HCT116 (cell line): ENCODE measurements at regions not wholly inside any gene's neighbourhood (a gene's known extent, or its start where the extent isn't known, plus 50 kb on each side); places are given as distances from the start of the nearest gene placed in this dataset.

ENCODE experiments used
- ATAC-seq: fragments of 200-7000 bp; cut with Tn5 transposase; 2 replicates; pipeline ENCODE4 v1.9.1; 2020; ENCODE audit warnings: mild to moderate bottlenecking, moderate library complexity
- BruUV-seq: library from RNA; stranded (reverse); fragments of 400-500 nt; replicated peaks from 2 replicates; lab custom pipeline; 2021; lab: Mats Ljungman, UMichigan
- CTCF ChIA-PET: fragments of 300-600 bp; sonication (Branson Sonifier 250); formaldehyde crosslinking; loops from one replicate; lab custom pipeline; 2021; ENCODE audit warnings: antibody characterized with exemption; lab: Charles Lee
- POLR2A ChIA-PET: fragments of 300-600, 350-600 bp; sonication (Branson Sonifier 250); formaldehyde crosslinking; loops from one replicate; lab custom pipeline; 2021; ENCODE audit warnings: antibody characterized with exemption; lab: Charles Lee
- RAD21 ChIA-PET, 2 experiments: fragments of 300-600 bp; sonication (Branson Sonifier 250); formaldehyde crosslinking; loops; one replicate each; lab custom pipeline; 2023; ENCODE audit warnings: low total read pairs in 2 of 2; ENCODE audit not compliant: uncharacterized antibody in 2 of 2, unreplicated experiment in 2 of 2, low non-redundant PET in 1 of 2; lab: Charles Lee
- DNase-seq: peaks from one replicate; pipeline ENCODE4 v3.0.0-alpha.2; 2010; ENCODE audit warnings: low read depth, low spot score
- H2AFZ ChIP-seq: fragments of 200-600 bp; shearing (Covaris generic), sonication (generic); 2 replicates; pipeline ENCODE4 v1.6.1; 2017; ENCODE audit warnings: low read depth, mixed run types, mixed read lengths, antibody characterized with exemption, low read length; ENCODE audit not compliant: poor library complexity, severe bottlenecking
- H3K27ac ChIP-seq: 2 replicates; pipeline ENCODE4 v1.5.1; 2012; ENCODE audit warnings: low read depth, low read length
- H3K27me3 ChIP-seq: fragments of 200-600 bp; sonication (generic); 2 replicates; pipeline ENCODE4 v1.6.1; 2016; ENCODE audit warnings: mixed run types, low read length, mixed read lengths; ENCODE audit not compliant: insufficient read depth
- H3K36me3 ChIP-seq, 2 experiments: fragments of 200-500 bp in 1 of 2; fragments of 200-600 bp in 1 of 2; sonication (Bioruptor generic) in 1 of 2; sonication (generic) in 1 of 2; 2 replicates each; pipeline versions ENCODE4 v1.5.1 to v1.6.1; 2014 to 2016; ENCODE audit warnings: low read length in 2 of 2, inconsistent platforms in 1 of 2, mixed read lengths in 1 of 2, mixed run types in 1 of 2; ENCODE audit not compliant: insufficient read depth in 2 of 2, control insufficient read depth in 1 of 2
- H3K4me1 ChIP-seq, 2 experiments: fragments of 200-600 bp in 1 of 2; sonication (generic) in 1 of 2; 2 replicates each; pipeline versions ENCODE4 v1.5.1 to v1.6.1; 2012 to 2017; ENCODE audit warnings: low read length in 2 of 2, inconsistent platforms in 1 of 2, mild to moderate bottlenecking in 1 of 2, mixed read lengths in 1 of 2, mixed run types in 1 of 2, moderate library complexity in 1 of 2; ENCODE audit not compliant: insufficient read depth in 2 of 2, control insufficient read depth in 1 of 2
- H3K4me2 ChIP-seq: fragments of 200-600 bp; sonication (generic); 2 replicates; pipeline ENCODE4 v1.6.1; 2017; ENCODE audit warnings: mixed run types, low read length, mixed read lengths
- H3K4me3 ChIP-seq, 2 experiments: fragments of 200-600 bp in 1 of 2; sonication (generic) in 1 of 2; replicated peaks in 1 of 2; 2 replicates each; pipeline ENCODE4 v1.5.1; 2011 to 2016; ENCODE audit warnings: low read length in 2 of 2, control low read depth in 1 of 2, low read depth in 1 of 2, mild to moderate bottlenecking in 1 of 2, mixed read lengths in 1 of 2, mixed run types in 1 of 2
- H3K79me2 ChIP-seq: fragments of 200-600 bp; sonication (generic); 2 replicates; pipeline ENCODE4 v1.6.1; 2017; ENCODE audit warnings: mild to moderate bottlenecking, mixed run types, low read length, moderate library complexity, mixed read lengths; ENCODE audit not compliant: insufficient read depth
- H3K9ac ChIP-seq: fragments of 200-600 bp; sonication (generic); 2 replicates; pipeline ENCODE4 v1.6.1; 2016; ENCODE audit warnings: low read length, mixed read lengths
- H3K9me2 ChIP-seq: fragments of 200-600 bp; sonication (generic), shearing (Covaris generic); 2 replicates; pipeline ENCODE4 v1.6.1; 2017; ENCODE audit warnings: mixed run types, mild to moderate bottlenecking, moderate library complexity; ENCODE audit not compliant: insufficient read depth
- H3K9me3 ChIP-seq, 2 experiments: fragments of 200-500 bp in 1 of 2; fragments of 200-600 bp in 1 of 2; sonication (Bioruptor generic) in 1 of 2; sonication (generic) in 1 of 2; 2 replicates each; pipeline ENCODE4 v1.6.1; 2014 to 2017; ENCODE audit warnings: low read length in 2 of 2, mixed read lengths in 2 of 2, inconsistent platforms in 1 of 2, low read depth in 1 of 2, mild to moderate bottlenecking in 1 of 2, mixed run types in 1 of 2, moderate library complexity in 1 of 2; ENCODE audit not compliant: control insufficient read depth in 1 of 2, insufficient read depth in 1 of 2
- H4K20me1 ChIP-seq: fragments of 200-600 bp; sonication (generic), shearing (Covaris generic); 2 replicates; pipeline ENCODE4 v1.6.1; 2017; ENCODE audit warnings: mixed run types, mild to moderate bottlenecking, moderate library complexity; ENCODE audit not compliant: insufficient read depth
- CEBPB ChIP-seq: IDR thresholded peaks from 2 replicates; pipeline ENCODE4 v1.6.1; 2012; ENCODE audit warnings: low read depth
- CTCF ChIP-seq, 3 experiments: fragments of 200-600 bp in 1 of 3; sonication (generic) in 1 of 3; IDR thresholded peaks in 2 of 3; conservative IDR thresholded peaks in 1 of 3; 2 replicates each; pipeline ENCODE4 v1.5.1; 2012 to 2017; ENCODE audit warnings: low read depth in 2 of 3, low read length in 2 of 3, antibody characterized with exemption in 1 of 3, borderline replicate concordance in 1 of 3, control low read depth in 1 of 3, mild to moderate bottlenecking in 1 of 3, mixed read lengths in 1 of 3, mixed run types in 1 of 3, moderate library complexity in 1 of 3; ENCODE audit not compliant: insufficient read depth in 1 of 3
- EGR1 ChIP-seq: IDR thresholded peaks from 2 replicates; pipeline ENCODE4 v1.6.1; 2012; ENCODE audit warnings: low read depth
- ELF1 ChIP-seq: IDR thresholded peaks from 2 replicates; pipeline ENCODE4 v1.6.1; 2012; ENCODE audit warnings: low read depth, borderline replicate concordance
- EZH2 ChIP-seq: fragments of 200-600 bp; sonication (generic); IDR thresholded peaks from 2 replicates; pipeline ENCODE4 v1.6.1; 2017; ENCODE audit warnings: antibody characterized with exemption, mixed run types
- EZH2phosphoT487 ChIP-seq: fragments of 200-600 bp; IDR thresholded peaks from 2 replicates; pipeline ENCODE4 v1.6.1; 2018; ENCODE audit warnings: antibody characterized with exemption, borderline replicate concordance
- FOSL1 ChIP-seq: IDR thresholded peaks from 2 replicates; pipeline ENCODE4 v1.6.1; 2012; ENCODE audit warnings: low read depth
- MAX ChIP-seq: IDR thresholded peaks from 2 replicates; pipeline ENCODE4 v1.6.1; 2012
- POLR2A ChIP-seq: IDR thresholded peaks from 2 replicates; pipeline ENCODE4 v1.7.0; 2011; ENCODE audit warnings: borderline replicate concordance; ENCODE audit not compliant: insufficient read depth, insufficient read length; ENCODE audit errors: extremely low read depth
- RAD21 ChIP-seq: IDR thresholded peaks from 2 replicates; pipeline ENCODE4 v1.6.1; 2012; ENCODE audit warnings: low read depth, mild to moderate bottlenecking
- SP1 ChIP-seq: IDR thresholded peaks from 2 replicates; pipeline ENCODE4 v1.6.1; 2012; ENCODE audit warnings: low read depth
- SRF ChIP-seq: IDR thresholded peaks from 2 replicates; pipeline ENCODE4 v1.6.1; 2012; ENCODE audit warnings: low read depth
- YY1 ChIP-seq: IDR thresholded peaks from 2 replicates; pipeline ENCODE4 v1.6.1; 2011; ENCODE audit warnings: low read length, low read depth, moderate library complexity, mild to moderate bottlenecking; ENCODE audit not compliant: insufficient replicate concordance; ENCODE audit errors: extremely low read depth
- ZBTB33 ChIP-seq: IDR thresholded peaks from 2 replicates; pipeline ENCODE4 v1.6.1; 2011; ENCODE audit warnings: mild to moderate bottlenecking, low read length, moderate library complexity; ENCODE audit not compliant: insufficient replicate concordance; ENCODE audit errors: extremely low read depth
- intact Hi-C: fragments of 100-400 bp; cut with micrococcal nuclease; formaldehyde crosslinking; loops from 2 replicates; pipeline ENCODE4 v1.10.0; 2022

GRCh38 chr14:55942076-55942654 lies 176.0 kb upstream of the PELI2 start:
- Histone ChIP-seq H3K27me3 (0 out of 2 replicates have a peak, but pooled peaks cover 2% of the 10 kb centered on the region), H2AFZ (no peak overlapping the region), H4K20me1 (no peaks in the 10 kb centered on the region), H3K27ac (no peak overlapping the region), H3K36me3 (no peaks in the 10 kb centered on the region), H3K4me2 (no peak overlapping the region), H3K4me3 (no peak overlapping the region), H3K9me2 (no peaks in the 10 kb centered on the region), H3K9ac (no peak overlapping the region), H3K9me3 (no peaks in the 10 kb centered on the region), H3K79me2 (no peaks in the 10 kb centered on the region), H3K4me1 (no peaks in the 10 kb centered on the region)
- no peak for ATAC-seq
- ChIA-PET POLR2A (no interaction called here), CTCF (no interaction called here), RAD21 (no interaction called here)
- BruUV-seq, result no TSS peak
- TF ChIP-seq EZH2 (no peak), SP1 (no peak), FOSL1 (no peak), SRF (no peak), ZBTB33 (no peak), MAX (no peak), CTCF (IDR thresholded peaks at IDR 0.05 in 2 of 3, conservative IDR thresholded peaks at IDR 0.05 in 1 of 3; ENCODE audit: borderline replicate concordance in 1 of 3, insufficient read depth in 1 of 3, low read depth in 2 of 3, low read length in 2 of 3) (no peak), YY1 (no peak), EGR1 (no peak), CEBPB (no peak), RAD21 (no peak), POLR2A (no peak), ELF1 (no peak), EZH2phosphoT487 (no peak)
- intact Hi-C loops, result no loop called here
- no peak for DNase-seq
